H9 (cell line): ENCODE measurements at regions not wholly inside any gene's neighbourhood (a gene's known extent, or its start where the extent isn't known, plus 50 kb on each side); places are given as distances from the start of the nearest gene placed in this dataset.

ENCODE experiments used
- DNase-seq: peaks from one replicate; pipeline ENCODE4 v3.0.0-alpha.2; 2017
- H2AFZ ChIP-seq: one replicate; pipeline ENCODE4 v1.6.1; 2013; ENCODE audit warnings: mild to moderate bottlenecking, low read length, control low read depth, moderate library complexity
- H2AK5ac ChIP-seq: 2 replicates; pipeline ENCODE4 v1.6.1; 2013; ENCODE audit warnings: low read length, control low read depth, mixed read lengths; ENCODE audit not compliant: insufficient read length
- H2BK120ac ChIP-seq: one replicate; pipeline ENCODE4 v1.6.1; 2013; ENCODE audit warnings: low read depth, mild to moderate bottlenecking, low read length, control low read depth, inconsistent platforms; ENCODE audit not compliant: poor library complexity, severe bottlenecking
- H2BK12ac ChIP-seq: 2 replicates; pipeline ENCODE4 v1.6.1; 2013; ENCODE audit warnings: low read length, control low read depth, mixed read lengths, low read depth; ENCODE audit not compliant: insufficient read length
- H2BK15ac ChIP-seq: 2 replicates; pipeline ENCODE4 v1.6.1; 2013; ENCODE audit warnings: low read depth, low read length, control low read depth
- H2BK20ac ChIP-seq: one replicate; pipeline ENCODE4 v1.6.1; 2013; ENCODE audit warnings: low read depth, mild to moderate bottlenecking, low read length, control low read depth, inconsistent platforms; ENCODE audit not compliant: poor library complexity, severe bottlenecking
- H2BK5ac ChIP-seq: 2 replicates; pipeline ENCODE4 v1.6.1; 2013; ENCODE audit warnings: low read length, control low read depth, mixed read lengths; ENCODE audit not compliant: insufficient read length
- H3K14ac ChIP-seq: 2 replicates; pipeline ENCODE4 v1.6.1; 2013; ENCODE audit warnings: low read length, control low read depth; ENCODE audit not compliant: insufficient read depth
- H3K18ac ChIP-seq: 2 replicates; pipeline ENCODE4 v1.6.1; 2013; ENCODE audit warnings: low read depth, mild to moderate bottlenecking, mixed read lengths, low read length, control low read depth; ENCODE audit not compliant: insufficient read length
- H3K23ac ChIP-seq: 2 replicates; pipeline ENCODE4 v1.6.1; 2013; ENCODE audit warnings: low read length, control low read depth, mixed read lengths, low read depth; ENCODE audit not compliant: insufficient read length
- H3K23me2 ChIP-seq: 2 replicates; pipeline ENCODE4 v1.6.1; 2013; ENCODE audit warnings: low read depth, mild to moderate bottlenecking, mixed read lengths, low read length, control low read depth; ENCODE audit not compliant: insufficient read length, poor library complexity, severe bottlenecking
- H3K27ac ChIP-seq: 2 replicates; pipeline ENCODE4 v1.5.1; 2013; ENCODE audit warnings: low read length, control low read depth, mixed read lengths, low read depth; ENCODE audit not compliant: insufficient read length
- H3K27me3 ChIP-seq: 2 replicates; pipeline ENCODE4 v1.6.1; 2013; ENCODE audit warnings: low read length, control low read depth, inconsistent platforms; ENCODE audit not compliant: insufficient read depth
- H3K4ac ChIP-seq: 2 replicates; pipeline ENCODE4 v1.6.1; 2013; ENCODE audit warnings: low read depth, mild to moderate bottlenecking, control low read depth, inconsistent platforms, low read length, moderate library complexity
- H3K4me1 ChIP-seq: 2 replicates; pipeline ENCODE4 v1.6.1; 2013; ENCODE audit warnings: low read length, control low read depth, inconsistent platforms; ENCODE audit not compliant: insufficient read depth
- H3K4me2 ChIP-seq: 2 replicates; pipeline ENCODE4 v1.6.1; 2013; ENCODE audit warnings: low read length, control low read depth, mixed read lengths; ENCODE audit not compliant: insufficient read length, insufficient read depth
- H3K56ac ChIP-seq: 2 replicates; pipeline ENCODE4 v1.6.1; 2013; ENCODE audit warnings: low read depth, mild to moderate bottlenecking, mixed read lengths, low read length, control low read depth; ENCODE audit not compliant: insufficient read length
- H3K79me1 ChIP-seq: 2 replicates; pipeline ENCODE4 v1.6.1; 2013; ENCODE audit warnings: low read depth, mild to moderate bottlenecking, moderate library complexity, low read length, control low read depth, inconsistent platforms; ENCODE audit not compliant: insufficient read depth, poor library complexity, severe bottlenecking
- H3K79me2 ChIP-seq: 2 replicates; pipeline ENCODE4 v1.6.1; 2013; ENCODE audit warnings: low read length, control low read depth, inconsistent platforms; ENCODE audit not compliant: insufficient read depth
- H3K9ac ChIP-seq: 2 replicates; pipeline ENCODE4 v1.6.1; 2013; ENCODE audit warnings: low read length, control low read depth, mixed read lengths; ENCODE audit not compliant: insufficient read length; ENCODE audit errors: extremely low read depth
- H3K9me3 ChIP-seq: one replicate; pipeline ENCODE4 v1.6.1; 2013; ENCODE audit warnings: low read depth, low read length, inconsistent platforms; ENCODE audit not compliant: control insufficient read depth
- H3T11ph ChIP-seq: one replicate; pipeline ENCODE4 v1.6.1; 2013; ENCODE audit warnings: mild to moderate bottlenecking, low read length, control low read depth, inconsistent platforms
- H4K20me1 ChIP-seq: one replicate; pipeline ENCODE4 v1.6.1; 2013; ENCODE audit not compliant: control insufficient read depth, insufficient read length, insufficient read depth
- H4K5ac ChIP-seq: 2 replicates; pipeline ENCODE4 v1.6.1; 2013; ENCODE audit warnings: low read depth, mild to moderate bottlenecking, mixed read lengths, low read length, control low read depth; ENCODE audit not compliant: insufficient read length
- H4K8ac ChIP-seq: replicated peaks from 2 replicates; pipeline ENCODE4 v1.6.1; 2013; ENCODE audit warnings: low read length, control low read depth, mixed read lengths, low read depth; ENCODE audit not compliant: insufficient read length
- H4K91ac ChIP-seq: 2 replicates; pipeline ENCODE4 v1.6.1; 2013; ENCODE audit warnings: low read depth, mild to moderate bottlenecking, moderate library complexity, mixed read lengths, low read length, control low read depth; ENCODE audit not compliant: insufficient read length
- H3K27ac Mint-ChIP-seq, 3 experiments: 2 replicates in 2 of 3; 3 replicates in 1 of 3; pipeline ENCODE4 v1.8.0; 2020 to 2021; ENCODE audit warnings: mixed read lengths in 3 of 3, mild to moderate bottlenecking in 1 of 3, moderate library complexity in 1 of 3
- H3K27me3 Mint-ChIP-seq: 2 replicates; pipeline ENCODE4 v1.8.0; 2021; ENCODE audit warnings: low read depth, mild to moderate bottlenecking, moderate library complexity, mixed read lengths
- H3K36me3 Mint-ChIP-seq, 3 experiments: 2 replicates in 2 of 3; 3 replicates in 1 of 3; pipeline ENCODE4 v1.8.0; 2020 to 2021; ENCODE audit warnings: low read depth in 3 of 3, mixed read lengths in 3 of 3; ENCODE audit not compliant: insufficient read depth in 1 of 3
- H3K4me1 Mint-ChIP-seq, 2 experiments: 2 replicates each; pipeline ENCODE4 v1.8.0; 2020; ENCODE audit warnings: mixed read lengths in 2 of 2
- H3K4me3 Mint-ChIP-seq, 2 experiments: 2 replicates in 1 of 2; 3 replicates in 1 of 2; pipeline ENCODE4 v1.8.0; 2020 to 2021; ENCODE audit warnings: mild to moderate bottlenecking in 2 of 2, mixed read lengths in 2 of 2, moderate library complexity in 1 of 2
- H3K9me3 Mint-ChIP-seq, 2 experiments: 2 replicates in 1 of 2; 3 replicates in 1 of 2; pipeline ENCODE4 v1.8.0; 2020; ENCODE audit warnings: mild to moderate bottlenecking in 2 of 2, mixed read lengths in 2 of 2, moderate library complexity in 1 of 2
- CTCF ChIP-seq: fragments of 200-600 bp; sonication (generic); conservative IDR thresholded peaks from 3 replicates; pipeline ENCODE4 v1.8.0; 2021; ENCODE audit warnings: antibody characterized with exemption, mild to moderate bottlenecking
- WGBS: extraction: QIAGEN DNeasy Blood & Tissue Kit; methylation state at CpG from one replicate; pipeline ENCODE4 v1.1.7; 2013; ENCODE audit warnings: missing lambda C conversion rate, low lambda C conversion rate, mixed read lengths; ENCODE audit not compliant: insufficient read length; ENCODE audit errors: extremely low coverage; 5-methylcytosine and 5-hydroxymethylcytosine counted together

DNA sequence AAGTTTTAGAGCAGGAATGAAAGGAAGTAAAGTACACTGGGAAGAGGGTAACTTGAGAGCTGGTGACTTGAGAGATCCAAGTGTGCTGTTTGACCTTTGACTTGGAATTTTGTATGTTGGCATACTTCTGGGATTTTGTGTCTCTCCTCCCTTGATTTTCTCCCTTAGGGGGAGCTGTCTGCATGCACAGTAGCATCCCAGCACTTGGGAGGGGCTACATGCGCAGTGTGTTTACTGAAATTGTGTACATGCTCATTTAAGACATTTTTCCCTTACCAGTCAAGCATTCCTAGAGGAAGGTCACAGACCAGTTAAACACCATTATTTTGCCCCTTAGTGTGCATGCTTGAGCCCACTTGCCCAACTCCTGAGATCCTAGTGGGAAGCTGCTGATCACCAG, 120.1 kb downstream of the ZNF622 start:
- Mint-ChIP-seq H3K4me3 (no peak overlapping the region), H3K36me3 (no peaks in the 10 kb centered on the region), H3K4me1 (peaks cover 0 to 4% of the 10 kb centered on the region in 2 experiments; a peak in 2 of 4 replicates), H3K27ac (no peak overlapping the region), H3K27me3 (no peaks in the 10 kb centered on the region), H3K9me3 (peaks cover 3 to 4% of the 10 kb centered on the region in 2 experiments; a peak in 4 of 5 replicates)
- Histone ChIP-seq H4K8ac (no peak overlapping the region), H2AFZ (no peak overlapping the region), H3K27ac (no peak overlapping the region), H3T11ph (no peak overlapping the region), H3K23me2 (no peaks in the 10 kb centered on the region), H3K14ac (no peak overlapping the region), H4K91ac (no peak overlapping the region), H2BK15ac (no peak overlapping the region), H3K4me2 (no peak overlapping the region), H3K56ac (no peak overlapping the region), H4K5ac (no peak overlapping the region), H2BK5ac (no peak overlapping the region), H4K20me1 (no peaks in the 10 kb centered on the region), H2BK120ac (no peak overlapping the region), H2BK12ac (no peak overlapping the region), H3K4ac (no peak overlapping the region), H3K9ac (no peak overlapping the region), H3K23ac (no peak overlapping the region), H2BK20ac (no peak overlapping the region), H3K4me1 (no peaks in the 10 kb centered on the region), H3K79me1 (no peaks in the 10 kb centered on the region), H3K9me3 (no peaks in the 10 kb centered on the region), H3K27me3 (no peaks in the 10 kb centered on the region), H3K18ac (no peak overlapping the region), H3K79me2 (no peaks in the 10 kb centered on the region), H2AK5ac (no peak overlapping the region)
- TF ChIP-seq CTCF, result peak; percentile 62
- WGBS, result no CpG with 5 or more reads among the region's 1 CpG
- no peak for DNase-seq
